ENCODE measurements at regions not wholly inside any gene's neighbourhood (a gene's known extent, or its start where the extent isn't known, plus 50 kb on each side); places are given as distances from the start of the nearest gene placed in this dataset.
"Not testable (repeated sequence)": the region's sequence is repeated elsewhere in the genome, so short reads cannot be mapped to it uniquely, and the experiment has no call there.

- no peak overlapping the region for H3K4me3 ChIP-seq (ENCODE audit: control extremely low read depth in 1 of 5, extremely low read depth in 1 of 5, insufficient read depth in 1 of 5, low read depth in 2 of 5, low read length in 4 of 5)
- no peak overlapping the region for H3K4me2 ChIP-seq (replicated peaks; ENCODE audit: low read depth, low read length, poor library complexity, severe bottlenecking)
- no peak for ATAC-seq (ENCODE audit: low read depth)
- H4K20me1 ChIP-seq (ENCODE audit: control insufficient read depth, insufficient read depth, low read length, poor library complexity, severe bottlenecking) = no peaks in the 10 kb centered on the region
- H3K9me3 ChIP-seq (ENCODE audit: control extremely low read depth in 1 of 3, control insufficient read depth in 2 of 3, insufficient read depth in 1 of 3, low read length in 2 of 3) = no peaks in the 10 kb centered on the region
- CTCF ChIA-PET = no interaction called here
- Mint-ChIP-seq H3K27ac (no peak overlapping the region), H3K4me3 (no peak overlapping the region), H3K27me3 (no peaks in the 10 kb centered on the region), H3K4me1 (no peaks in the 10 kb centered on the region), H3K9me3 (ENCODE audit: insufficient read depth) (no peaks in the 10 kb centered on the region)
- POLR2A ChIA-PET = no interaction called here
- H3K9ac ChIP-seq (ENCODE audit: low read length) = no peak overlapping the region
- H2AFZ ChIP-seq (ENCODE audit: insufficient read depth, low read depth, low read length, poor library complexity, severe bottlenecking) = no peak overlapping the region
- no peaks in the 10 kb centered on the region for H3K4me1 ChIP-seq (ENCODE audit: control insufficient read depth in 2 of 2, insufficient read depth in 2 of 2, low read length in 2 of 2)
- no CpG with 5 or more reads among the region's 1 CpG for WGBS (ENCODE audit: insufficient coverage)
- no peaks in the 10 kb centered on the region for H3K79me2 ChIP-seq (ENCODE audit: control insufficient read depth, insufficient read depth, low read length)
- H3K27me3 ChIP-seq (replicated peaks in 1 of 4; ENCODE audit: control extremely low read depth in 1 of 4, control insufficient read depth in 3 of 4, insufficient read depth in 4 of 4, low read length in 3 of 4) = no peaks in the 10 kb centered on the region
- H3K36me3 ChIP-seq (replicated peaks in 1 of 2; ENCODE audit: control extremely low read depth in 1 of 2, control insufficient read depth in 1 of 2, extremely low read depth in 1 of 2, insufficient read depth in 2 of 2, low read length in 1 of 2) = no peaks in the 10 kb centered on the region
- DNase-seq = no peak
- no peak for TF ChIP-seq EZH2 (IDR thresholded peaks at IDR 0.05; ENCODE audit: borderline replicate concordance, insufficient read depth, low read depth, low read length, poor library complexity, severe bottlenecking)
- TF ChIP-seq CTCF (IDR thresholded peaks at IDR 0.05) = no peak
- intact Hi-C loops (cut with micrococcal nuclease) = no loop called here
- H3K27ac ChIP-seq (ENCODE audit: low read length in 2 of 2) = no peak overlapping the region
Measured at GRCh38 chr1:70785287-70785686, 262.3 kb downstream of the PTGER3 start.

- no peak for TF ChIP-seq CTCF (IDR thresholded peaks at IDR 0.05)
- no peak for TF ChIP-seq EZH2 (IDR thresholded peaks at IDR 0.05; ENCODE audit: borderline replicate concordance, insufficient read depth, low read depth, low read length, poor library complexity, severe bottlenecking)
- no peak overlapping the region for H3K4me3 Mint-ChIP-seq
- no peak overlapping the region for H3K27ac ChIP-seq (ENCODE audit: low read length in 2 of 2)
- no peak for DNase-seq
- H3K79me2 ChIP-seq (ENCODE audit: control insufficient read depth, insufficient read depth, low read length) = no peaks in the 10 kb centered on the region
- no peaks in the 10 kb centered on the region for H3K36me3 ChIP-seq (replicated peaks in 1 of 2; ENCODE audit: control extremely low read depth in 1 of 2, control insufficient read depth in 1 of 2, extremely low read depth in 1 of 2, insufficient read depth in 2 of 2, low read length in 1 of 2)
- no peaks in the 10 kb centered on the region for H3K4me1 Mint-ChIP-seq
- intact Hi-C loops (cut with micrococcal nuclease) = no loop called here
- H3K9me3 ChIP-seq (ENCODE audit: control extremely low read depth in 1 of 3, control insufficient read depth in 2 of 3, insufficient read depth in 1 of 3, low read length in 2 of 3) = no peaks in the 10 kb centered on the region
- H2AFZ ChIP-seq (ENCODE audit: insufficient read depth, low read depth, low read length, poor library complexity, severe bottlenecking) = no peak overlapping the region
- no peak overlapping the region for H3K27ac Mint-ChIP-seq
- ATAC-seq (ENCODE audit: low read depth) = no peak
- CTCF ChIA-PET = no interaction called here
- POLR2A ChIA-PET = no interaction called here
- no peaks in the 10 kb centered on the region for H3K27me3 ChIP-seq (replicated peaks in 1 of 4; ENCODE audit: control extremely low read depth in 1 of 4, control insufficient read depth in 3 of 4, insufficient read depth in 4 of 4, low read length in 3 of 4)
- H3K4me2 ChIP-seq (replicated peaks; ENCODE audit: low read depth, low read length, poor library complexity, severe bottlenecking) = no peak overlapping the region
- H3K27me3 Mint-ChIP-seq = no peaks in the 10 kb centered on the region
- H3K4me3 ChIP-seq (ENCODE audit: control extremely low read depth in 1 of 5, extremely low read depth in 1 of 5, insufficient read depth in 1 of 5, low read depth in 2 of 5, low read length in 4 of 5) = no peak overlapping the region
- no peak overlapping the region for H3K9ac ChIP-seq (ENCODE audit: low read length)
- WGBS (ENCODE audit: insufficient coverage) = 82% methylated on average over 2 of the region's 5 CpGs
- no peaks in the 10 kb centered on the region for H3K4me1 ChIP-seq (ENCODE audit: control insufficient read depth in 2 of 2, insufficient read depth in 2 of 2, low read length in 2 of 2)
- no peaks in the 10 kb centered on the region for H4K20me1 ChIP-seq (ENCODE audit: control insufficient read depth, insufficient read depth, low read length, poor library complexity, severe bottlenecking)
- no peaks in the 10 kb centered on the region for H3K9me3 Mint-ChIP-seq (ENCODE audit: insufficient read depth)
Measured at GRCh38 chr1:70790232-70790923, 257.2 kb downstream of the PTGER3 start.

- H3K9me3 Mint-ChIP-seq (ENCODE audit: insufficient read depth); DNase-seq; H3K27me3 Mint-ChIP-seq; H2AFZ ChIP-seq (ENCODE audit: insufficient read depth, low read depth, low read length, poor library complexity, severe bottlenecking); H3K9me3 ChIP-seq (ENCODE audit: control extremely low read depth in 1 of 3, control insufficient read depth in 2 of 3, insufficient read depth in 1 of 3, low read length in 2 of 3); H3K27me3 ChIP-seq (replicated peaks in 1 of 4; ENCODE audit: control extremely low read depth in 1 of 4, control insufficient read depth in 3 of 4, insufficient read depth in 4 of 4, low read length in 3 of 4); H3K27ac Mint-ChIP-seq; H3K4me3 Mint-ChIP-seq; ATAC-seq (ENCODE audit: low read depth); H3K9ac ChIP-seq (ENCODE audit: low read length); H3K4me1 ChIP-seq (ENCODE audit: control insufficient read depth in 2 of 2, insufficient read depth in 2 of 2, low read length in 2 of 2); H3K79me2 ChIP-seq (ENCODE audit: control insufficient read depth, insufficient read depth, low read length); H4K20me1 ChIP-seq (ENCODE audit: control insufficient read depth, insufficient read depth, low read length, poor library complexity, severe bottlenecking); intact Hi-C loops (cut with micrococcal nuclease); H3K4me3 ChIP-seq (ENCODE audit: control extremely low read depth in 1 of 5, extremely low read depth in 1 of 5, insufficient read depth in 1 of 5, low read depth in 2 of 5, low read length in 4 of 5); H3K4me2 ChIP-seq (replicated peaks; ENCODE audit: low read depth, low read length, poor library complexity, severe bottlenecking); H3K4me1 Mint-ChIP-seq; CTCF ChIA-PET; POLR2A ChIA-PET; H3K36me3 ChIP-seq (replicated peaks in 1 of 2; ENCODE audit: control extremely low read depth in 1 of 2, control insufficient read depth in 1 of 2, extremely low read depth in 1 of 2, insufficient read depth in 2 of 2, low read length in 1 of 2); H3K27ac ChIP-seq (ENCODE audit: low read length in 2 of 2): not testable (repeated sequence)
- no CpG with 5 or more reads among the region's 1 CpG for WGBS (ENCODE audit: insufficient coverage)
Measured at GRCh38 chr1:70795064-70795463, 252.6 kb downstream of the PTGER3 start.
